PC-9 (cell line): ENCODE measurements at regions not wholly inside any gene's neighbourhood (a gene's known extent, or its start where the extent isn't known, plus 50 kb on each side); places are given as distances from the start of the nearest gene placed in this dataset.

ENCODE experiments used
- BruUV-seq: library from RNA; stranded (reverse); fragments of 400-500 nt; replicated peaks from 2 replicates; lab custom pipeline; 2021; lab: Mats Ljungman, UMichigan
- CTCF ChIA-PET: fragments of 300-600 bp; sonication (Branson Sonifier 250); formaldehyde crosslinking; loops from one replicate; lab custom pipeline; 2022; ENCODE audit warnings: antibody characterized with exemption; lab: Charles Lee
- POLR2A ChIA-PET: fragments of 300-600 bp; sonication (Branson Sonifier 250); formaldehyde crosslinking; loops from one replicate; lab custom pipeline; 2022; ENCODE audit warnings: antibody characterized with exemption; ENCODE audit not compliant: unreplicated experiment; lab: Charles Lee
- DNase-seq, 2 experiments: peaks; one replicate each; pipeline versions ENCODE4 v3.0.0 to v3.0.0-alpha.2; 2015 to 2022; ENCODE audit warnings: mixed read lengths in 1 of 2
- H2AFZ ChIP-seq: fragments of 200-600 bp; sonication (generic); 2 replicates; pipeline ENCODE4 v1.8.1; 2017; ENCODE audit warnings: antibody characterized with exemption
- H3F3A ChIP-seq: fragments of 200-600 bp; sonication (generic); 2 replicates; pipeline ENCODE4 v1.8.1; 2017; ENCODE audit warnings: antibody characterized with exemption, mild to moderate bottlenecking, low read depth; ENCODE audit not compliant: insufficient read depth
- H3K27ac ChIP-seq: fragments of 200-600 bp; sonication (generic); 2 replicates; pipeline ENCODE4 v1.6.1; 2016; ENCODE audit warnings: mixed run types
- H3K27me3 ChIP-seq: fragments of 200-600 bp; sonication (generic); 2 replicates; pipeline ENCODE4 v1.6.1; 2016; ENCODE audit warnings: low read depth, mixed run types; ENCODE audit not compliant: insufficient read depth
- H3K36me3 ChIP-seq: fragments of 200-600 bp; sonication (generic); 2 replicates; pipeline ENCODE4 v1.6.1; 2016; ENCODE audit warnings: low read depth, mixed run types
- H3K4me1 ChIP-seq: fragments of 200-600 bp; sonication (generic); replicated peaks from 2 replicates; pipeline ENCODE4 v1.6.1; 2016; ENCODE audit warnings: mixed run types; ENCODE audit not compliant: insufficient read depth
- H3K4me2 ChIP-seq: fragments of 200-600 bp; sonication (generic); 2 replicates; pipeline ENCODE4 v1.6.1; 2017; ENCODE audit warnings: mixed run types
- H3K4me3 ChIP-seq: fragments of 200-600 bp; sonication (generic); 2 replicates; pipeline ENCODE4 v1.6.1; 2016; ENCODE audit warnings: mixed run types
- H3K79me2 ChIP-seq: fragments of 200-600 bp; sonication (generic); 2 replicates; pipeline ENCODE4 v1.6.1; 2017; ENCODE audit warnings: low read depth, mixed run types
- H3K9me2 ChIP-seq: fragments of 200-600 bp; sonication (generic); 2 replicates; pipeline ENCODE4 v1.8.1; 2017; ENCODE audit warnings: mild to moderate bottlenecking; ENCODE audit not compliant: insufficient read depth
- H3K9me3 ChIP-seq: fragments of 200-600 bp; sonication (generic); 2 replicates; pipeline ENCODE4 v1.8.1; 2016; ENCODE audit warnings: low read depth; ENCODE audit not compliant: insufficient read depth
- H4K20me1 ChIP-seq: fragments of 200-600 bp; sonication (generic); 2 replicates; pipeline ENCODE4 v1.8.1; 2017; ENCODE audit not compliant: insufficient read depth
- EZH2 ChIP-seq: fragments of 200-600 bp; sonication (generic); IDR thresholded peaks from 2 replicates; pipeline ENCODE4 v1.8.0; 2017; ENCODE audit warnings: antibody characterized with exemption, low read depth
- intact Hi-C: fragments of 100-400 bp; cut with micrococcal nuclease; formaldehyde crosslinking; loops from one replicate; pipeline ENCODE4 v1.10.0; 2022; ENCODE audit not compliant: unreplicated experiment
- TF ChIP-seq, protein P1 (sequence below): fragments of 200-600 bp; sonication (generic); conservative IDR thresholded peaks from 2 replicates; pipeline ENCODE4 v1.6.1; 2017; ENCODE audit warnings: mixed run types, antibody characterized with exemption, mild to moderate bottlenecking, moderate library complexity

DNA sequence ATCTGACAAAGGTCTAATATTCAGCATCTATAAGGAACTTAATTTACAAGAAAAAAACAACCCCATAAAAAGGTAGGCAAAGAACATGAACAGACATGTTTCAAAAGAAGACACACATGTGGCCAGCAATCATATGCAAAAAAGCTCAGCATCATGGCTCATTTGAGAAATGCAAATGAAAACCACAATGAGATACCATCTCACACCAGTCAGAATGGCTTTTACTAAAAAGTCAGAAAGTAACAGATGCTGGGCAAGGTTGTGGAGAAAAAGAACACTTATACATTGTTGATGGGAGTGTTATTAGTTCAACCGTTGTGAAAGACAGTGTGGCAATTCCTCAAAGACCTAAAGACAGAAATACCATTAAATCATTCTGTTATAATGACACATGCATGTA, 289.9 kb upstream of the MMS22L start:
- H3K4me1 ChIP-seq: no peaks in the 10 kb centered on the region
- BruUV-seq: no TSS peak
- no peaks in the 10 kb centered on the region for H3K79me2 ChIP-seq
- 0 out of 2 replicates have a peak, but pooled peaks cover 3% of the 10 kb centered on the region for H3K9me2 ChIP-seq
- no peaks in the 10 kb centered on the region for H4K20me1 ChIP-seq
- H2AFZ ChIP-seq: no peak overlapping the region
- TF ChIP-seq, protein P1, sequence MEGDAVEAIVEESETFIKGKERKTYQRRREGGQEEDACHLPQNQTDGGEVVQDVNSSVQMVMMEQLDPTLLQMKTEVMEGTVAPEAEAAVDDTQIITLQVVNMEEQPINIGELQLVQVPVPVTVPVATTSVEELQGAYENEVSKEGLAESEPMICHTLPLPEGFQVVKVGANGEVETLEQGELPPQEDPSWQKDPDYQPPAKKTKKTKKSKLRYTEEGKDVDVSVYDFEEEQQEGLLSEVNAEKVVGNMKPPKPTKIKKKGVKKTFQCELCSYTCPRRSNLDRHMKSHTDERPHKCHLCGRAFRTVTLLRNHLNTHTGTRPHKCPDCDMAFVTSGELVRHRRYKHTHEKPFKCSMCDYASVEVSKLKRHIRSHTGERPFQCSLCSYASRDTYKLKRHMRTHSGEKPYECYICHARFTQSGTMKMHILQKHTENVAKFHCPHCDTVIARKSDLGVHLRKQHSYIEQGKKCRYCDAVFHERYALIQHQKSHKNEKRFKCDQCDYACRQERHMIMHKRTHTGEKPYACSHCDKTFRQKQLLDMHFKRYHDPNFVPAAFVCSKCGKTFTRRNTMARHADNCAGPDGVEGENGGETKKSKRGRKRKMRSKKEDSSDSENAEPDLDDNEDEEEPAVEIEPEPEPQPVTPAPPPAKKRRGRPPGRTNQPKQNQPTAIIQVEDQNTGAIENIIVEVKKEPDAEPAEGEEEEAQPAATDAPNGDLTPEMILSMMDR: no peak
- TF ChIP-seq EZH2: no peak
- H3K4me3 ChIP-seq: no peak overlapping the region
- DNase-seq: no peak
- no peaks in the 10 kb centered on the region for H3K27me3 ChIP-seq
- no peak overlapping the region for H3K27ac ChIP-seq
- H3K9me3 ChIP-seq: no peaks in the 10 kb centered on the region
- no peak overlapping the region for H3K4me2 ChIP-seq
- CTCF ChIA-PET: no interaction called here
- intact Hi-C loops: no loop called here
- H3F3A ChIP-seq: no peaks in the 10 kb centered on the region
- POLR2A ChIA-PET: no interaction called here
- no peaks in the 10 kb centered on the region for H3K36me3 ChIP-seq

DNA sequence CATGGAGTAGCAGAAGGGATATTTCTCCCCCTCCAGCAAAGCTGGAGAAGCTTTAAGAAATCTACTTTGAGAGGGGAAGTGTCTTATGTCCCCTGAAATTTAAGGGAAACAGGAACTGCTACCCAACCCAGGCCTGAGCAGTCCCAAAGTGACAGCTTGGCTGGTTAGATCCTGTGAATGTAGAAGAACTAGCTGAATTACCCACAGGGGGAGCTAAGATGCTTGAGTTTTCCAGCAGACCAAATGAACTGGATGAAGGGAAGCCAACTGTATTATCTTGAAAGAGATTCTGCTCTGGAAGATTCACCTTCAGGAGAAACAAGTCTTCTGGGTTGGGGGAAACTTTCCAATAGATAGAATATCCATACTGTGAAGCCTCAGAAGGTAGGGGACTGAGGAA, 303.3 kb upstream of the MMS22L start:
- TF ChIP-seq, protein P1: no peak
- TF ChIP-seq EZH2: no peak
- ChIA-PET CTCF (no interaction called here), POLR2A (no interaction called here)
- Histone ChIP-seq H3K27ac (no peak overlapping the region), H3K4me3 (no peak overlapping the region), H3K4me2 (no peak overlapping the region), H3K36me3 (no peaks in the 10 kb centered on the region), H3F3A (no peaks in the 10 kb centered on the region), H3K9me2 (no peaks in the 10 kb centered on the region), H3K79me2 (no peaks in the 10 kb centered on the region), H3K9me3 (no peaks in the 10 kb centered on the region), H3K4me1 (no peaks in the 10 kb centered on the region), H4K20me1 (no peaks in the 10 kb centered on the region), H2AFZ (no peak overlapping the region), H3K27me3 (no peaks in the 10 kb centered on the region)
- intact Hi-C loops: no loop called here
- no peak for DNase-seq
- no TSS peak for BruUV-seq

DNA sequence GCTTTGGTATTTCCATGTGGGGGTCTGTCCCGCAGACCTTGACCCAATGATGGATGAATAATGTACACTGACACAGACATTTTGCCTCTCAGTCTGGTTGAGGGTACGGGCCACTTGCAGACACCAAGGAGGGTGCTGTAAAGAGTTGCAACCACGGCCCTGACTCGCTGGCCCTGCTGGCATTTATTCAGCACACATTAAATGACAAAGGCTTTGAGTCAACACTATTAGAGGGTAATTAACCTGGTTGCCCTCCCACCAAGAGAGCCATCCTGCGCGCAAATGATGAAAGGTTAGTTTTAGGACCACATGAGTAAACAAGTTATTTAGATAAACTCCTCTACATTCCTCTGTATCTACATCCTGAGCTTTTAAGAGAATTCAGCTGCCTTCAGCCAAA, 308.9 kb upstream of the MMS22L start:
- intact Hi-C loops: no loop called here
- TF ChIP-seq, protein P1: no peak
- no peak for TF ChIP-seq EZH2
- Histone ChIP-seq H3K4me1 (no peaks in the 10 kb centered on the region), H3F3A (no peaks in the 10 kb centered on the region), H3K9me2 (no peaks in the 10 kb centered on the region), H3K27ac (no peak overlapping the region), H3K27me3 (no peaks in the 10 kb centered on the region), H3K79me2 (no peaks in the 10 kb centered on the region), H3K4me3 (no peak overlapping the region), H2AFZ (no peak overlapping the region), H3K36me3 (no peaks in the 10 kb centered on the region), H4K20me1 (no peaks in the 10 kb centered on the region), H3K9me3 (no peaks in the 10 kb centered on the region), H3K4me2 (no peak overlapping the region)
- DNase-seq: no peak
- ChIA-PET CTCF (no interaction called here), POLR2A (no interaction called here)
- no TSS peak for BruUV-seq
